Keratinocyte (primary cell): ENCODE measurements at regions not wholly inside any gene's neighbourhood (a gene's known extent, or its start where the extent isn't known, plus 50 kb on each side); places are given as distances from the start of the nearest gene placed in this dataset.

Experiments used
- DNase-seq: peaks from one replicate; pipeline ENCODE4 v3.0.0-alpha.2; 2011; ENCODE audit warnings: low read depth, missing footprints, low spot score
- FAIRE-seq: peaks from 2 replicates; lab custom pipeline; 2011; peaks lifted over from hg19 to GRCh38; lab: Jason Lieb, UNC
- H2AFZ ChIP-seq: 2 replicates; pipeline ENCODE4 v1.6.0; 2012; ENCODE audit warnings: low read length, control low read depth, inconsistent platforms; ENCODE audit not compliant: control insufficient read depth
- H3K27ac ChIP-seq: 2 replicates; pipeline ENCODE4 v1.5.1; 2011; ENCODE audit warnings: low read length; ENCODE audit not compliant: control insufficient read depth, insufficient read depth
- H3K27me3 ChIP-seq: 3 replicates; pipeline ENCODE4 v1.6.0; 2011; ENCODE audit warnings: low read length; ENCODE audit not compliant: control insufficient read depth, insufficient read depth; ENCODE audit errors: extremely low read depth
- H3K36me3 ChIP-seq, 2 experiments: 2 replicates in 1 of 2; 3 replicates in 1 of 2; pipeline ENCODE4 v1.5.1; 2011; ENCODE audit warnings: low read length in 2 of 2, mild to moderate bottlenecking in 1 of 2; ENCODE audit not compliant: control insufficient read depth in 2 of 2, insufficient read depth in 2 of 2; ENCODE audit errors: extremely low read depth in 1 of 2
- H3K4me1 ChIP-seq: 3 replicates; pipeline ENCODE4 v1.5.1; 2011; ENCODE audit warnings: low read length; ENCODE audit not compliant: control insufficient read depth, insufficient read depth; ENCODE audit errors: extremely low read depth
- H3K4me2 ChIP-seq: 3 replicates; pipeline ENCODE4 v1.6.0; 2011; ENCODE audit warnings: low read depth, low read length; ENCODE audit not compliant: control insufficient read depth, insufficient read depth; ENCODE audit errors: extremely low read depth
- H3K4me3 ChIP-seq, 3 experiments: fragments of 200-600 bp in 1 of 3; sonication (generic) in 1 of 3; 2 replicates in 2 of 3; 3 replicates in 1 of 3; pipeline ENCODE4 v1.5.1; 2011 to 2016; ENCODE audit warnings: low read length in 3 of 3, mild to moderate bottlenecking in 3 of 3, control low read depth in 2 of 3, inconsistent platforms in 1 of 3, low read depth in 1 of 3, mixed read lengths in 1 of 3, mixed run types in 1 of 3, moderate library complexity in 1 of 3; ENCODE audit not compliant: control insufficient read depth in 2 of 3, insufficient read depth in 2 of 3; ENCODE audit errors: extremely low read depth in 1 of 3
- H3K79me2 ChIP-seq: 2 replicates; pipeline ENCODE4 v1.6.0; 2012; ENCODE audit warnings: low read length; ENCODE audit not compliant: control insufficient read depth, insufficient read depth
- H3K9ac ChIP-seq: 3 replicates; pipeline ENCODE4 v1.6.0; 2011; ENCODE audit warnings: low read length; ENCODE audit not compliant: control insufficient read depth, insufficient read depth; ENCODE audit errors: extremely low read depth
- H3K9me1 ChIP-seq: 3 replicates; pipeline ENCODE4 v1.6.0; 2011; ENCODE audit warnings: low read length; ENCODE audit not compliant: control insufficient read depth, insufficient read depth; ENCODE audit errors: extremely low read depth
- H3K9me3 ChIP-seq: 2 replicates; pipeline ENCODE4 v1.5.1; 2012; ENCODE audit warnings: low read depth, low read length; ENCODE audit not compliant: control insufficient read depth
- H4K20me1 ChIP-seq: 3 replicates; pipeline ENCODE4 v1.6.0; 2011; ENCODE audit warnings: low read length; ENCODE audit not compliant: control insufficient read depth, insufficient read depth; ENCODE audit errors: extremely low read depth
- CTCF ChIP-seq, 3 experiments: IDR thresholded peaks in 1 of 3; conservative IDR thresholded peaks in 1 of 3; optimal IDR thresholded peaks in 1 of 3; 2 replicates in 2 of 3; 3 replicates in 1 of 3; pipeline versions ENCODE3 to v1.5.1; 2011; ENCODE audit warnings: low read length in 3 of 3, mild to moderate bottlenecking in 3 of 3, moderate library complexity in 2 of 3, control low read depth in 1 of 3, inconsistent platforms in 1 of 3; ENCODE audit not compliant: insufficient read depth in 2 of 3; ENCODE audit errors: extremely low read depth in 1 of 3
- EZH2 ChIP-seq: IDR thresholded peaks from one replicate; pipeline ENCODE4 v1.6.1; 2012; ENCODE audit warnings: inconsistent platforms, mild to moderate bottlenecking, low read length, moderate library complexity
- dilution Hi-C: fragments of 300-500 bp; cut with MboI; formaldehyde crosslinking; loops from one replicate; pipeline ENCODE4 v1.7.0; 2020; ENCODE audit warnings: low sequenced_read_pairs; ENCODE audit not compliant: extremely low pct_ligation_motif_present

GRCh38 chr1:57860931-57861565 lies 437.2 kb upstream of the DAB1 start:
- no peaks in the 10 kb centered on the region for H4K20me1 ChIP-seq
- H3K27me3 ChIP-seq: no peaks in the 10 kb centered on the region
- H3K4me2 ChIP-seq: no peak overlapping the region
- no peaks in the 10 kb centered on the region for H3K79me2 ChIP-seq
- H3K9me1 ChIP-seq: no peaks in the 10 kb centered on the region
- dilution Hi-C loops: no loop called here
- TF ChIP-seq CTCF (optimal IDR thresholded peaks at IDR 0.05 in 1 of 3, IDR thresholded peaks at IDR 0.05 in 1 of 3, conservative IDR thresholded peaks at IDR 0.05 in 1 of 3; ENCODE audit: extremely low read depth in 1 of 3, insufficient read depth in 2 of 3, low read length in 3 of 3): no peak
- no peak for TF ChIP-seq EZH2
- peak; percentile 75 for DNase-seq
- no peaks in the 10 kb centered on the region for H3K9me3 ChIP-seq
- peaks cover 28% of the 10 kb centered on the region for H3K4me1 ChIP-seq
- no peaks in the 10 kb centered on the region for H3K36me3 ChIP-seq
- H3K9ac ChIP-seq: no peak overlapping the region
- no peak overlapping the region for H3K4me3 ChIP-seq
- H3K27ac ChIP-seq: no peak overlapping the region
- no peak overlapping the region for H2AFZ ChIP-seq
- FAIRE-seq: peak; percentile 51

- H3K27me3 ChIP-seq: no peaks in the 10 kb centered on the region
- no peak for DNase-seq
- no peaks in the 10 kb centered on the region for H4K20me1 ChIP-seq
- no peak overlapping the region for H3K4me3 ChIP-seq
- dilution Hi-C loops: no loop called here
- H3K9ac ChIP-seq: no peak overlapping the region
- H3K4me1 ChIP-seq: peaks cover 28% of the 10 kb centered on the region
- no peaks in the 10 kb centered on the region for H3K9me3 ChIP-seq
- no peaks in the 10 kb centered on the region for H3K36me3 ChIP-seq
- no peak overlapping the region for H3K27ac ChIP-seq
- no peaks in the 10 kb centered on the region for H3K79me2 ChIP-seq
- H3K9me1 ChIP-seq: no peaks in the 10 kb centered on the region
- H2AFZ ChIP-seq: no peak overlapping the region
- FAIRE-seq: no peak
- H3K4me2 ChIP-seq: no peak overlapping the region
- TF ChIP-seq EZH2 (no peak), CTCF (optimal IDR thresholded peaks at IDR 0.05 in 1 of 3, IDR thresholded peaks at IDR 0.05 in 1 of 3, conservative IDR thresholded peaks at IDR 0.05 in 1 of 3; ENCODE audit: extremely low read depth in 1 of 3, insufficient read depth in 2 of 3, low read length in 3 of 3) (no peak)
Observed at GRCh38 chr1:57860325-57860724, 436.5 kb upstream of the DAB1 start.
